Mesendoderm (in vitro differentiated cells): ENCODE measurements at regions not wholly inside any gene's neighbourhood (a gene's known extent, or its start where the extent isn't known, plus 50 kb on each side); places are given as distances from the start of the nearest gene placed in this dataset.
A peak's percentile ranks its signal among the peaks of the same experiment; 100 is the strongest.

Experiments
- DNase-seq: peaks from one replicate; pipeline ENCODE4 v3.0.0; 2013
- H2AK5ac ChIP-seq: 2 replicates; pipeline ENCODE4 v1.6.1; 2013; ENCODE audit warnings: low read length, inconsistent platforms
- H2BK120ac ChIP-seq: 2 replicates; pipeline ENCODE4 v1.6.1; 2013; ENCODE audit warnings: low read depth, mild to moderate bottlenecking, low read length, moderate library complexity, mixed read lengths
- H2BK15ac ChIP-seq: replicated peaks from 2 replicates; pipeline ENCODE4 v1.6.1; 2013; ENCODE audit warnings: low read depth, mild to moderate bottlenecking, moderate library complexity
- H2BK5ac ChIP-seq: 2 replicates; pipeline ENCODE4 v1.6.1; 2013; ENCODE audit warnings: low read length, inconsistent platforms
- H3K18ac ChIP-seq: 2 replicates; pipeline ENCODE4 v1.6.1; 2013; ENCODE audit warnings: mild to moderate bottlenecking, low read length, mixed read lengths
- H3K23ac ChIP-seq: one replicate; pipeline ENCODE4 v1.6.1; 2013; ENCODE audit warnings: low read length
- H3K27ac ChIP-seq: 2 replicates; pipeline ENCODE4 v1.5.1; 2013; ENCODE audit warnings: low read depth, mild to moderate bottlenecking, inconsistent platforms, low read length, moderate library complexity
- H3K27me3 ChIP-seq: 2 replicates; pipeline ENCODE4 v1.6.1; 2013; ENCODE audit warnings: low read length, control low read depth, mild to moderate bottlenecking, inconsistent platforms; ENCODE audit not compliant: insufficient read depth, poor library complexity
- H3K36me3 ChIP-seq: 2 replicates; pipeline ENCODE4 v1.6.1; 2013; ENCODE audit warnings: low read length, inconsistent platforms; ENCODE audit not compliant: control insufficient read depth, insufficient read depth
- H3K4ac ChIP-seq: one replicate; pipeline ENCODE4 v1.6.1; 2013; ENCODE audit warnings: low read depth, mild to moderate bottlenecking, low read length, moderate library complexity
- H3K4me1 ChIP-seq: 2 replicates; pipeline ENCODE4 v1.6.1; 2013; ENCODE audit warnings: low read depth, low read length, inconsistent platforms; ENCODE audit not compliant: control insufficient read depth
- H3K4me2 ChIP-seq: 2 replicates; pipeline ENCODE4 v1.6.1; 2013; ENCODE audit warnings: low read length
- H3K4me3 ChIP-seq: 2 replicates; pipeline ENCODE4 v1.5.1; 2013; ENCODE audit warnings: mild to moderate bottlenecking, low read length
- H3K56ac ChIP-seq: one replicate; pipeline ENCODE4 v1.6.1; 2013; ENCODE audit warnings: low read length
- H3K79me1 ChIP-seq: 2 replicates; pipeline ENCODE4 v1.6.1; 2013; ENCODE audit warnings: low read length, inconsistent platforms
- H3K79me2 ChIP-seq: 2 replicates; pipeline ENCODE4 v1.6.1; 2013; ENCODE audit warnings: mild to moderate bottlenecking, low read length; ENCODE audit not compliant: control insufficient read depth, insufficient read depth
- H3K9ac ChIP-seq: 2 replicates; pipeline ENCODE4 v1.6.1; 2013; ENCODE audit warnings: low read length, inconsistent platforms
- H4K5ac ChIP-seq: one replicate; pipeline ENCODE4 v1.6.1; 2013; ENCODE audit warnings: low read length
- H4K8ac ChIP-seq: one replicate; pipeline ENCODE4 v1.6.1; 2013; ENCODE audit warnings: low read depth, mild to moderate bottlenecking, control low read depth, low read length, moderate library complexity
- WGBS: extraction: QIAGEN DNeasy Blood & Tissue Kit; methylation state at CpG from one replicate; pipeline ENCODE4 v1.1.7; 2013; ENCODE audit warnings: low lambda C conversion rate, missing lambda C conversion rate; ENCODE audit not compliant: insufficient coverage; ENCODE audit errors: extremely low coverage; 5-methylcytosine and 5-hydroxymethylcytosine counted together

- no peak overlapping the region for H2BK5ac ChIP-seq
- H3K4me3 ChIP-seq: no peak overlapping the region
- no peak overlapping the region for H4K5ac ChIP-seq
- no peaks in the 10 kb centered on the region for H3K79me2 ChIP-seq
- no peaks in the 10 kb centered on the region for H3K79me1 ChIP-seq
- H3K4me1 ChIP-seq: no peaks in the 10 kb centered on the region
- no peak for DNase-seq
- no peak overlapping the region for H2BK15ac ChIP-seq
- H2AK5ac ChIP-seq: no peak overlapping the region
- no peak overlapping the region for H4K8ac ChIP-seq
- H3K56ac ChIP-seq: no peak overlapping the region
- no CpG with 5 or more reads among the region's 1 CpG for WGBS
- H3K9ac ChIP-seq: no peak overlapping the region
- H2BK120ac ChIP-seq: no peak overlapping the region
- no peak overlapping the region for H3K4me2 ChIP-seq
- no peak overlapping the region for H3K18ac ChIP-seq
- H3K23ac ChIP-seq: no peak overlapping the region
- H3K27me3 ChIP-seq: peaks cover 5% of the 10 kb centered on the region
- no peak overlapping the region for H3K4ac ChIP-seq
- H3K36me3 ChIP-seq: no peaks in the 10 kb centered on the region
- H3K27ac ChIP-seq: no peak overlapping the region
Measured at GRCh38 chr2:120650022-120650644, 85.5 kb upstream of the GLI2 start.

- Histone ChIP-seq H3K36me3 (no peaks in the 10 kb centered on the region), H3K27me3 (peaks cover 5% of the 10 kb centered on the region), H3K23ac (no peak overlapping the region), H3K79me2 (no peaks in the 10 kb centered on the region), H3K18ac (no peak overlapping the region), H2BK15ac (no peak overlapping the region), H3K4me1 (no peaks in the 10 kb centered on the region), H3K56ac (no peak overlapping the region), H2BK120ac (no peak overlapping the region), H3K9ac (no peak overlapping the region), H4K8ac (no peak overlapping the region), H2AK5ac (no peak overlapping the region), H3K4me2 (no peak overlapping the region), H4K5ac (no peak overlapping the region), H3K79me1 (no peaks in the 10 kb centered on the region), H2BK5ac (no peak overlapping the region), H3K27ac (no peak overlapping the region), H3K4me3 (no peak overlapping the region), H3K4ac (no peak overlapping the region)
- no peak for DNase-seq
Measured at GRCh38 chr2:120651818-120652217, 83.8 kb upstream of the GLI2 start.

- Histone ChIP-seq H4K5ac (no peak overlapping the region), H3K79me1 (no peaks in the 10 kb centered on the region), H3K4me1 (no peaks in the 10 kb centered on the region), H3K4me3 (no peak overlapping the region), H2BK15ac (no peak overlapping the region), H2BK120ac (no peak overlapping the region), H3K23ac (no peak overlapping the region), H3K27me3 (peaks cover 5% of the 10 kb centered on the region), H3K9ac (no peak overlapping the region), H3K36me3 (no peaks in the 10 kb centered on the region), H3K4ac (no peak overlapping the region), H3K18ac (no peak overlapping the region), H2BK5ac (no peak overlapping the region), H3K79me2 (no peaks in the 10 kb centered on the region), H2AK5ac (no peak overlapping the region), H3K56ac (no peak overlapping the region), H3K4me2 (no peak overlapping the region), H3K27ac (no peak overlapping the region), H4K8ac (no peak overlapping the region)
- DNase-seq: no peak
- no CpG with 5 or more reads among the region's 2 CpGs for WGBS
Measured at GRCh38 chr2:120653046-120653445, 82.6 kb upstream of the GLI2 start.

GRCh38 chr2:120653871-120654270, 81.8 kb upstream of the GLI2 start:
- no peak overlapping the region for H3K27ac ChIP-seq
- H3K79me1 ChIP-seq: no peaks in the 10 kb centered on the region
- no peak overlapping the region for H3K9ac ChIP-seq
- no peak overlapping the region for H4K5ac ChIP-seq
- H2AK5ac ChIP-seq: no peak overlapping the region
- no peak for DNase-seq
- WGBS: no CpG with 5 or more reads among the region's 13 CpGs
- no peak overlapping the region for H3K23ac ChIP-seq
- H3K18ac ChIP-seq: no peak overlapping the region
- no peak overlapping the region for H2BK15ac ChIP-seq
- no peaks in the 10 kb centered on the region for H3K4me1 ChIP-seq
- no peak overlapping the region for H2BK5ac ChIP-seq
- no peak overlapping the region for H4K8ac ChIP-seq
- no peak overlapping the region for H3K56ac ChIP-seq
- H3K4ac ChIP-seq: no peak overlapping the region
- no peaks in the 10 kb centered on the region for H3K79me2 ChIP-seq
- no peak overlapping the region for H2BK120ac ChIP-seq
- no peak overlapping the region for H3K4me2 ChIP-seq
- peaks cover 5% of the 10 kb centered on the region for H3K27me3 ChIP-seq
- H3K4me3 ChIP-seq: no peak overlapping the region
- no peaks in the 10 kb centered on the region for H3K36me3 ChIP-seq

- Histone ChIP-seq H4K5ac (no peak overlapping the region), H3K23ac (no peak overlapping the region), H3K27me3 (peaks cover 5% of the 10 kb centered on the region), H2BK15ac (no peak overlapping the region), H3K4ac (no peak overlapping the region), H3K4me2 (peak overlapping the region; percentile 42), H2BK5ac (no peak overlapping the region), H3K79me2 (no peaks in the 10 kb centered on the region), H3K18ac (no peak overlapping the region), H3K9ac (peak overlapping the region; percentile 11), H3K4me1 (no peaks in the 10 kb centered on the region), H3K4me3 (no peak overlapping the region), H4K8ac (no peak overlapping the region), H3K79me1 (no peaks in the 10 kb centered on the region), H2BK120ac (no peak overlapping the region), H3K56ac (peak overlapping the region; percentile 17), H3K36me3 (no peaks in the 10 kb centered on the region), H3K27ac (no peak overlapping the region), H2AK5ac (no peak overlapping the region)
- no CpG with 5 or more reads among the region's 54 CpGs for WGBS
- DNase-seq: peak; percentile 51
Measured at GRCh38 chr2:120654381-120655134, 81.1 kb upstream of the GLI2 start.
